ENCODE measurements at regions not wholly inside any gene's neighbourhood (a gene's known extent, or its start where the extent isn't known, plus 50 kb on each side); places are given as distances from the start of the nearest gene placed in this dataset.

DNA sequence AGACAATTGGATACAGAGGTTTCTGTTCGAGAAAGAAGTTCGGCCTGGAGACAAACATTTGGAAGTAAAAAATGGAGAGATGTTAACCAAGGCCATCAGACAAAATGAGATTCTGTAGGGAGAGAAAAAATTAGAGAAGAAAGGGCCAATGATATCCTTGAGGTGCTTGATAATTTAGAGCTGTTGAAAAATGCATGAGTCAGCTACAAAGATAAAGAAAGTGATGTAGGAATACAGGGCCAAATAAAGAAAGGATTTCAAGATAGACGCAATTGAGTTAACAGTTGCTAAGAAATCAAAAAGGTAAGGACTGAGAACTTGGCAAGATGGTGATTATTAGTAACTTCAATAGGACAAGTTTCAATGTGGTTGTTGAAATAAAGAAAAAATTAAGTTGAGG, 384.2 kb upstream of the SEMA3A start:
- DNase-seq = no peak
- no peaks in the 10 kb centered on the region for H3K9me3 Mint-ChIP-seq
- ChIA-PET POLR2A (no interaction called here), CTCF (no interaction called here)
- H3K27ac Mint-ChIP-seq = no peak overlapping the region
- H3K27ac ChIP-seq (ENCODE audit: low read depth, low read length) = no peak overlapping the region
- no peaks in the 10 kb centered on the region for H3K36me3 Mint-ChIP-seq
- no peaks in the 10 kb centered on the region for H3K4me1 ChIP-seq (ENCODE audit: control insufficient read depth in 2 of 2, insufficient read depth in 2 of 2, low read length in 2 of 2)
- H3K27me3 Mint-ChIP-seq = no peaks in the 10 kb centered on the region
- no peak overlapping the region for H3K4me3 ChIP-seq (ENCODE audit: low read length)
- H3K27me3 ChIP-seq (ENCODE audit: control insufficient read depth in 2 of 2, insufficient read depth in 2 of 2, low read length in 2 of 2) = no peaks in the 10 kb centered on the region
- no peaks in the 10 kb centered on the region for H3K36me3 ChIP-seq (ENCODE audit: control insufficient read depth in 2 of 3, insufficient read depth in 3 of 3, low read length in 3 of 3)
- H3K4me3 Mint-ChIP-seq = no peak overlapping the region
- no peaks in the 10 kb centered on the region for H3K9me3 ChIP-seq (ENCODE audit: control insufficient read depth in 2 of 3, low read length in 3 of 3)
- intact Hi-C loops (cut with micrococcal nuclease) = no loop called here
- H3K4me1 Mint-ChIP-seq = no peaks in the 10 kb centered on the region
- ATAC-seq = no peak

DNA sequence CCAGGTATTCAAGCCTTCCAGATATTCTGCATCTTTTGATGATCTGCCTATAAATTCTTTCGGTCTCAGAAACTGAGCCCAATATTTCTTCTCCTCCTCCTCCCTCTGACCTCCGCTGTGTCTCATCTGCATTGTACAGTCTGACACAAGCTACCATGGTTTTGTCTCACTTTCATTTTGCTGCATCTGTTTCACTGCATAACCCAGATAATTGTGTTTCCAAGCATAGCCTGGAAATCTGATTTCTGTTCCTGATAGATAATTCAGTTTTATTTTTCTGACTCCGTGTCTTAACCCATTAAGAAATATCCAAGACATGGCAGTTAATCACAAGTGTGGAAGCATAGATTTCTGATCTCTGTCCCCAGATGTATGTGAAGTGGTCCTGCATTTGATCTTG, 374.2 kb upstream of the SEMA3A start:
- Histone ChIP-seq H3K27ac (ENCODE audit: low read depth, low read length) (no peak overlapping the region), H3K4me1 (ENCODE audit: control insufficient read depth in 2 of 2, insufficient read depth in 2 of 2, low read length in 2 of 2) (no peaks in the 10 kb centered on the region), H3K9me3 (ENCODE audit: control insufficient read depth in 2 of 3, low read length in 3 of 3) (no peaks in the 10 kb centered on the region), H3K4me3 (ENCODE audit: low read length) (no peak overlapping the region), H3K27me3 (ENCODE audit: control insufficient read depth in 2 of 2, insufficient read depth in 2 of 2, low read length in 2 of 2) (no peaks in the 10 kb centered on the region), H3K36me3 (ENCODE audit: control insufficient read depth in 2 of 3, insufficient read depth in 3 of 3, low read length in 3 of 3) (no peaks in the 10 kb centered on the region)
- POLR2A ChIA-PET = no interaction called here
- Mint-ChIP-seq H3K4me3 (no peak overlapping the region), H3K27me3 (no peaks in the 10 kb centered on the region), H3K27ac (no peak overlapping the region), H3K36me3 (no peaks in the 10 kb centered on the region), H3K4me1 (no peaks in the 10 kb centered on the region), H3K9me3 (peaks cover 0 to 4% (median 0%) of the 10 kb centered on the region in 11 donors)
- intact Hi-C loops (cut with micrococcal nuclease) = no loop called here
- CTCF ChIA-PET = no interaction called here
- no peak for ATAC-seq
- DNase-seq = no peak

GRCh38 chr7:84565345-84566074, 370.9 kb upstream of the SEMA3A start:
- POLR2A ChIA-PET = no interaction called here
- CTCF ChIA-PET = no interaction called here
- Mint-ChIP-seq H3K27ac (no peak overlapping the region), H3K4me3 (no peak overlapping the region), H3K4me1 (no peaks in the 10 kb centered on the region), H3K36me3 (no peaks in the 10 kb centered on the region), H3K9me3 (no peaks in the 10 kb centered on the region), H3K27me3 (no peaks in the 10 kb centered on the region)
- Histone ChIP-seq H3K27me3 (ENCODE audit: control insufficient read depth in 2 of 2, insufficient read depth in 2 of 2, low read length in 2 of 2) (no peaks in the 10 kb centered on the region), H3K4me1 (ENCODE audit: control insufficient read depth in 2 of 2, insufficient read depth in 2 of 2, low read length in 2 of 2) (no peaks in the 10 kb centered on the region), H3K27ac (ENCODE audit: low read depth, low read length) (no peak overlapping the region), H3K9me3 (ENCODE audit: control insufficient read depth in 2 of 3, low read length in 3 of 3) (no peaks in the 10 kb centered on the region), H3K36me3 (ENCODE audit: control insufficient read depth in 2 of 3, insufficient read depth in 3 of 3, low read length in 3 of 3) (no peaks in the 10 kb centered on the region), H3K4me3 (ENCODE audit: low read length) (no peak overlapping the region)
- ATAC-seq (no peak), DNase-seq (no peak)
- intact Hi-C loops (cut with micrococcal nuclease) = no loop called here

GRCh38 chr7:84553711-84554110, 359.1 kb upstream of the SEMA3A start:
- no peaks in the 10 kb centered on the region for H3K4me1 ChIP-seq (ENCODE audit: control insufficient read depth in 2 of 2, insufficient read depth in 2 of 2, low read length in 2 of 2)
- intact Hi-C loops (cut with micrococcal nuclease) = no loop called here
- Mint-ChIP-seq H3K9me3 (peaks cover 0 to 17% (median 8%) of the 10 kb centered on the region in 11 donors), H3K4me3 (no peak overlapping the region), H3K27ac (no peak overlapping the region), H3K36me3 (no peaks in the 10 kb centered on the region), H3K27me3 (peaks cover 0 to 5% (median 0%) of the 10 kb centered on the region in 5 donors), H3K4me1 (no peaks in the 10 kb centered on the region)
- ATAC-seq (no peak), DNase-seq (no peak)
- ChIA-PET CTCF (no interaction called here), POLR2A (no interaction called here)
- no peaks in the 10 kb centered on the region for H3K9me3 ChIP-seq (ENCODE audit: control insufficient read depth in 2 of 3, low read length in 3 of 3)
- no peak overlapping the region for H3K4me3 ChIP-seq (ENCODE audit: low read length)
- H3K27me3 ChIP-seq (ENCODE audit: control insufficient read depth in 2 of 2, insufficient read depth in 2 of 2, low read length in 2 of 2) = no peaks in the 10 kb centered on the region
- H3K36me3 ChIP-seq (ENCODE audit: control insufficient read depth in 2 of 3, insufficient read depth in 3 of 3, low read length in 3 of 3) = no peaks in the 10 kb centered on the region
- H3K27ac ChIP-seq (ENCODE audit: low read depth, low read length) = no peak overlapping the region

GRCh38 chr7:84549409-84549808, 354.8 kb upstream of the SEMA3A start:
- POLR2A ChIA-PET = no interaction called here
- CTCF ChIA-PET = no interaction called here

GRCh38 chr7:84548366-84549365, 354.1 kb upstream of the SEMA3A start:
- Mint-ChIP-seq H3K27ac (no peak overlapping the region), H3K4me3 (no peak overlapping the region), H3K4me1 (no peaks in the 10 kb centered on the region), H3K27me3 (peaks cover 0 to 5% (median 0%) of the 10 kb centered on the region in 5 donors), H3K36me3 (no peaks in the 10 kb centered on the region), H3K9me3 (peaks cover 0 to 2% (median 0%) of the 10 kb centered on the region in 11 donors)
- CTCF ChIA-PET = no interaction called here
- Histone ChIP-seq H3K4me3 (ENCODE audit: low read length) (no peak overlapping the region), H3K27me3 (ENCODE audit: control insufficient read depth in 2 of 2, insufficient read depth in 2 of 2, low read length in 2 of 2) (no peaks in the 10 kb centered on the region), H3K9me3 (ENCODE audit: control insufficient read depth in 2 of 3, low read length in 3 of 3) (no peaks in the 10 kb centered on the region), H3K36me3 (ENCODE audit: control insufficient read depth in 2 of 3, insufficient read depth in 3 of 3, low read length in 3 of 3) (no peaks in the 10 kb centered on the region), H3K4me1 (ENCODE audit: control insufficient read depth in 2 of 2, insufficient read depth in 2 of 2, low read length in 2 of 2) (no peaks in the 10 kb centered on the region), H3K27ac (ENCODE audit: low read depth, low read length) (no peak overlapping the region)
- DNase-seq = no peak
- POLR2A ChIA-PET = no interaction called here
- no peak for ATAC-seq
- intact Hi-C loops (cut with micrococcal nuclease) = no loop called here

More at GRCh38 chr7:84549409-84549808, 354.8 kb upstream of the SEMA3A start:
- intact Hi-C loops (cut with micrococcal nuclease) = no loop called here
- ATAC-seq (no peak), DNase-seq (no peak)
- H3K27me3 ChIP-seq (ENCODE audit: control insufficient read depth in 2 of 2, insufficient read depth in 2 of 2, low read length in 2 of 2) = no peaks in the 10 kb centered on the region
- H3K4me3 ChIP-seq (ENCODE audit: low read length) = no peak overlapping the region
- Mint-ChIP-seq H3K27ac (no peak overlapping the region), H3K27me3 (peaks cover 0 to 5% (median 0%) of the 10 kb centered on the region in 5 donors), H3K9me3 (peaks cover 0 to 5% (median 0%) of the 10 kb centered on the region in 11 donors), H3K4me1 (no peaks in the 10 kb centered on the region), H3K36me3 (no peaks in the 10 kb centered on the region), H3K4me3 (no peak overlapping the region)
- H3K27ac ChIP-seq (ENCODE audit: low read depth, low read length) = no peak overlapping the region
- no peaks in the 10 kb centered on the region for H3K36me3 ChIP-seq (ENCODE audit: control insufficient read depth in 2 of 3, insufficient read depth in 3 of 3, low read length in 3 of 3)
- no peaks in the 10 kb centered on the region for H3K4me1 ChIP-seq (ENCODE audit: control insufficient read depth in 2 of 2, insufficient read depth in 2 of 2, low read length in 2 of 2)
- no peaks in the 10 kb centered on the region for H3K9me3 ChIP-seq (ENCODE audit: control insufficient read depth in 2 of 3, low read length in 3 of 3)

Data from naive thymus-derived CD4-positive, alpha-beta T cell (primary cell).